Omental fat pad (tissue), 3 donors: ENCODE measurements at regions not wholly inside any gene's neighbourhood (a gene's known extent, or its start where the extent isn't known, plus 50 kb on each side); places are given as distances from the start of the nearest gene placed in this dataset.

Source experiments
- ATAC-seq: fragments of 150-250 bp; one replicate; pipeline ENCODE4 v1.9.1; 2016; ENCODE audit warnings: mild to moderate bottlenecking, moderate library complexity; ENCODE audit not compliant: low FRiP score
- DNase-seq: peaks from one replicate; pipeline ENCODE4 v3.0.0-alpha.2; 2019; ENCODE audit warnings: low spot score
- TF ChIP-seq, protein P1 (sequence below), 3 donors: fragments of 450-650 bp; IDR thresholded peaks; one replicate each; pipeline ENCODE4 v1.5.1; 2016 to 2017; ENCODE audit warnings: antibody characterized with exemption in 3 of 3, mild to moderate bottlenecking in 3 of 3, moderate library complexity in 2 of 3

GRCh38 chr15:35880896-35881295, 334.9 kb upstream of the DPH6 start:
- TF ChIP-seq, protein P1, sequence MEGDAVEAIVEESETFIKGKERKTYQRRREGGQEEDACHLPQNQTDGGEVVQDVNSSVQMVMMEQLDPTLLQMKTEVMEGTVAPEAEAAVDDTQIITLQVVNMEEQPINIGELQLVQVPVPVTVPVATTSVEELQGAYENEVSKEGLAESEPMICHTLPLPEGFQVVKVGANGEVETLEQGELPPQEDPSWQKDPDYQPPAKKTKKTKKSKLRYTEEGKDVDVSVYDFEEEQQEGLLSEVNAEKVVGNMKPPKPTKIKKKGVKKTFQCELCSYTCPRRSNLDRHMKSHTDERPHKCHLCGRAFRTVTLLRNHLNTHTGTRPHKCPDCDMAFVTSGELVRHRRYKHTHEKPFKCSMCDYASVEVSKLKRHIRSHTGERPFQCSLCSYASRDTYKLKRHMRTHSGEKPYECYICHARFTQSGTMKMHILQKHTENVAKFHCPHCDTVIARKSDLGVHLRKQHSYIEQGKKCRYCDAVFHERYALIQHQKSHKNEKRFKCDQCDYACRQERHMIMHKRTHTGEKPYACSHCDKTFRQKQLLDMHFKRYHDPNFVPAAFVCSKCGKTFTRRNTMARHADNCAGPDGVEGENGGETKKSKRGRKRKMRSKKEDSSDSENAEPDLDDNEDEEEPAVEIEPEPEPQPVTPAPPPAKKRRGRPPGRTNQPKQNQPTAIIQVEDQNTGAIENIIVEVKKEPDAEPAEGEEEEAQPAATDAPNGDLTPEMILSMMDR (IDR thresholded peaks at IDR 0.05): no peak
- no peak for DNase-seq
- no peak for ATAC-seq

- TF ChIP-seq, protein P1 (IDR thresholded peaks at IDR 0.05): no peak
- DNase-seq (no peak), ATAC-seq (no peak)
Observed at GRCh38 chr15:35885870-35886269, 339.9 kb upstream of the DPH6 start.

GRCh38 chr15:35886765-35887164, 340.8 kb upstream of the DPH6 start:
- DNase-seq: no peak
- TF ChIP-seq, protein P1 (IDR thresholded peaks at IDR 0.05): no peak
- ATAC-seq: no peak

- ATAC-seq: no peak
- TF ChIP-seq, protein P1 (IDR thresholded peaks at IDR 0.05): no peak
- no peak for DNase-seq
Observed at GRCh38 chr15:35888815-35889214, 342.9 kb upstream of the DPH6 start.

DNA sequence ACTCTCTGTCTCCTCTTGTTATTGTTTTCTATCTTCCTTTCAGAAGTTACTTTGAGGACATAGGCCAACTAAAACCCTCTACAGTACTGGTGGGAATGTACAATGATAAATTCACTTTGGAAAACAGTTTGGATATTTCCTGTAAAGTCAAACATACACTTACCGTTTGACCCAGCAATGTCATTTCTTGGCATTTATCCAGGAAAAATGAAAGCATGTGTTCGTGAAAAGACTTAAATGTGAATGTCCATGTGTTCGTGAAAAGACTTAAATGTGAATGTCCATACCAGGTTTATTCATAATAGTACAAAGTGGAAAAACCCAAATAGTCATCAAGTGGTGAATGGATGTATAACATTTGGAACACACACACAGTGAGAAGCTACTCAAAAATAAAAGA, 361.5 kb upstream of the DPH6 start:
- TF ChIP-seq, protein P1 (IDR thresholded peaks at IDR 0.05): no peak
- DNase-seq (no peak), ATAC-seq (no peak)

DNA sequence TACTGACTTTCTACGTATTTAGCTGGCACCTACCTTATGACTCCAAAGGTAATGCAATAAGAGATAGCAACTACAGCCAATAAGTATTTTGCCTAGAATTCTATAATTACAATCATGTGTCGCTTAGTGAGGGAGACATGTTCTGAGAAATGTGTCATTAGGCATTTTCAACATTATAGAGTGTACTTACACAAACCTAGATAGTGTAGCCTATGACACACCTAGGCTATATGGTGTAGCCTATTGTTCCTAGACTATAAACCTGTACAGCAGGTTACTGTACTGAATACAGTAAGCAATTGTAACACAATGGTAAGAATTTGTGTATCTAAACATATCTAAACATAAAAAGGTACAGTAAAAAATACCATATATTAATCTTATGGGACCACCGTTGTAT, 363.4 kb upstream of the DPH6 start:
- TF ChIP-seq, protein P1 (IDR thresholded peaks at IDR 0.05): no peak
- ATAC-seq: no peak
- DNase-seq: no peak

DNA sequence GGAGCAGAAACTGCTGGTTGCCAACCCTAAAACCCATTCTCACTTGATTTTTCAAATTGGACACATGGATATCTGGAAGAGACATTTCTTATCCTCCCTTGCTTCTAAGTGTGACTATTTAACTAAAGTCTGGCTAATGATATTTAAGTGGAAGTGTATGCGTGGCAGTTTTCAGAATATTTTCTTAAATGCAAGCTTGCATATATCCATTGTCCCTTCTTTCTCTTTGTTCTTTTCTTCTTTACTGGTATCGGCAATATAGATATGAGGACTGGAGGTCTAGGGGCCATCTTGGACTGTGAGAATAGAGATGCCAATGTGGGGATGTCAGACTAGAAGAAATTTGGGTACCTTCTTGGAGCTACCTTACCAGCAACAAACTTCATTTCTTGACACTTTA, 364.3 kb upstream of the DPH6 start:
- DNase-seq (no peak), ATAC-seq (no peak)
- TF ChIP-seq, protein P1 (IDR thresholded peaks at IDR 0.05): no peak
